Cardiac muscle cell (in vitro differentiated cells and primary cell): ENCODE measurements at regions not wholly inside any gene's neighbourhood (a gene's known extent, or its start where the extent isn't known, plus 50 kb on each side); places are given as distances from the start of the nearest gene placed in this dataset.

ENCODE experiments used
- DNase-seq, 2 donors: peaks; one replicate each; pipeline versions ENCODE4 v3.0.0 to v3.0.0-alpha.2; 2010 to 2017; ENCODE audit warnings: low read depth in 1 of 2, low spot score in 1 of 2
- H3K27ac ChIP-seq: fragments of 200-600 bp; sonication (generic); 2 replicates; pipeline ENCODE4 v1.5.1; 2016
- H3K27me3 ChIP-seq: fragments of 200-600 bp; sonication (generic); 2 replicates; pipeline ENCODE4 v1.6.0; 2016; ENCODE audit warnings: control low read depth
- H3K36me3 ChIP-seq: fragments of 200-600 bp; sonication (generic); 2 replicates; pipeline ENCODE4 v1.5.1; 2016; ENCODE audit warnings: control low read depth
- H3K4me1 ChIP-seq: fragments of 200-600 bp; sonication (generic); 2 replicates; pipeline ENCODE4 v1.8.1; 2017; ENCODE audit warnings: low read depth, mild to moderate bottlenecking, mixed run types
- H3K4me3 ChIP-seq: fragments of 200-600 bp; sonication (generic); 2 replicates; pipeline ENCODE4 v1.5.1; 2016; ENCODE audit warnings: mild to moderate bottlenecking
- H3K9me3 ChIP-seq: fragments of 200-600 bp; sonication (generic); 2 replicates; pipeline ENCODE4 v1.5.1; 2017; ENCODE audit warnings: low read depth, mild to moderate bottlenecking, control low read depth
- TF ChIP-seq, protein P1 (sequence below): IDR thresholded peaks from 2 replicates; pipeline ENCODE4 v1.5.1; 2012; ENCODE audit warnings: low read depth, mild to moderate bottlenecking, low read length

DNA sequence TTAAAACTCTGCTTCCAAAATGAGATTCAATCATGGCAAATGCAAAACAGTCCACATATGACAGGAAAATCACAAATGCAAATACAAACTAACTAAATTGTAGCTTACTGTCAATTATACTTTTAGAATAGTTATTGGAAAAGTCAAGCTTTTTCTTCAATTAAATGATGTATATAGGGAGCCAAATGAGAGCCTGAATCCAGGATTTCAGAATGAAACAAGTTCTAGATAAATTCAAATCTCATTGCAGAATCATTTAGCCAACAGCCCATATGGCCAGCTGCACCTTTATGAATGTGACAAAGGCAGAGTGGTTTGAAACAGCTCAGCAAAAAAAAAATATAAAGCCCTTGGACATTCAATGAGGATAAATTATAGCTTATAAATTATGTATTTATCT lies 82.2 kb upstream of the SCIN start:
- H3K36me3 ChIP-seq, result no peaks in the 10 kb centered on the region
- no peaks in the 10 kb centered on the region for H3K27me3 ChIP-seq
- TF ChIP-seq, protein P1, sequence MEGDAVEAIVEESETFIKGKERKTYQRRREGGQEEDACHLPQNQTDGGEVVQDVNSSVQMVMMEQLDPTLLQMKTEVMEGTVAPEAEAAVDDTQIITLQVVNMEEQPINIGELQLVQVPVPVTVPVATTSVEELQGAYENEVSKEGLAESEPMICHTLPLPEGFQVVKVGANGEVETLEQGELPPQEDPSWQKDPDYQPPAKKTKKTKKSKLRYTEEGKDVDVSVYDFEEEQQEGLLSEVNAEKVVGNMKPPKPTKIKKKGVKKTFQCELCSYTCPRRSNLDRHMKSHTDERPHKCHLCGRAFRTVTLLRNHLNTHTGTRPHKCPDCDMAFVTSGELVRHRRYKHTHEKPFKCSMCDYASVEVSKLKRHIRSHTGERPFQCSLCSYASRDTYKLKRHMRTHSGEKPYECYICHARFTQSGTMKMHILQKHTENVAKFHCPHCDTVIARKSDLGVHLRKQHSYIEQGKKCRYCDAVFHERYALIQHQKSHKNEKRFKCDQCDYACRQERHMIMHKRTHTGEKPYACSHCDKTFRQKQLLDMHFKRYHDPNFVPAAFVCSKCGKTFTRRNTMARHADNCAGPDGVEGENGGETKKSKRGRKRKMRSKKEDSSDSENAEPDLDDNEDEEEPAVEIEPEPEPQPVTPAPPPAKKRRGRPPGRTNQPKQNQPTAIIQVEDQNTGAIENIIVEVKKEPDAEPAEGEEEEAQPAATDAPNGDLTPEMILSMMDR, result no peak
- H3K27ac ChIP-seq, result no peak overlapping the region
- no peaks in the 10 kb centered on the region for H3K4me1 ChIP-seq
- DNase-seq, result no peak
- H3K4me3 ChIP-seq, result no peak overlapping the region
- H3K9me3 ChIP-seq, result no peaks in the 10 kb centered on the region

DNA sequence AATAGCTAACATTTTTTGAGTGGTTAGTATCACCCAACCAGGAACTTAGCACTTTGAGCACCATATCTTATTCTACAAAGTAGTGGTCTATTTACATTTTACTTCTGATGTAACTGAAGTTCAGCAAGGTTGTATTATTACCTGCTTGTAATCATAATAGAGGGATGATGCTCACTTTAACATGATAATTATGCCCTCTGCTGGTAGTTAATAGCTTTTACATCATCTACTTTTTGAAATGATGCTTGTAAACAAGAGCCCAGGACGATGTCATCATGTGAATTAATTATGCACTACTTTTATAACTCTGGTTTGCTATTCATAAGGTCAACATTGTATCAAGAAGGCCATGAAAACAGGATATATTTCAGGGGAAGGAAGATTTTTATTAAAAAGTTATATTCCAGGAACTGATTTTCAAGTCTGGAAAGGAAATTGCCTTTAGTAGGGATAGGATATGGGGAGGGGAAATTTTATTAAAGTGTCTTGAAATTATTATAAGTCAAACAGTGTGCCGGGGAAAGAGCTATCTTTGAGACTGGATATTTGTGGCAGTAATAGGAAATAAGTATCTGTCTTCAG lies 80.3 kb upstream of the SCIN start:
- H3K27me3 ChIP-seq, result no peaks in the 10 kb centered on the region
- no peaks in the 10 kb centered on the region for H3K9me3 ChIP-seq
- TF ChIP-seq, protein P1, result peak; percentile 51
- H3K4me1 ChIP-seq, result no peaks in the 10 kb centered on the region
- H3K27ac ChIP-seq, result no peak overlapping the region
- H3K36me3 ChIP-seq, result no peaks in the 10 kb centered on the region
- DNase-seq, result peak; percentile 33 to 55
- no peak overlapping the region for H3K4me3 ChIP-seq

DNA sequence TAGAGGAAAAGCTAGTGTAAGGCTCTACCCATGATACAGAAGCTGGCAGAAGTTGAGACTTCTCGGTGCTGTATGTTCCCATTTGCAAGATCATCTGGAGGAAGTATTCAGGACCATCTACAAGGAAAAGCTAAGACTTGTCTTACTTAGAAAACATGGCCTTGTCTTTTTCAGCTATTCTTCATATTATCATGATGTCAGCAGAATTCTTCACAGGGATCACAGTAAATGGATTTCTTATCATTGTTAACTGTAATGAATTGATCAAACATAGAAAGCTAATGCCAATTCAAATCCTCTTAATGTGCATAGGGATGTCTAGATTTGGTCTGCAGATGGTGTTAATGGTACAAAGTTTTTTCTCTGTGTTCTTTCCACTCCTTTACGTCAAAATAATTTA lies 79.6 kb upstream of the SCIN start:
- Histone ChIP-seq H3K4me3 (no peak overlapping the region), H3K27ac (no peak overlapping the region), H3K4me1 (no peaks in the 10 kb centered on the region), H3K36me3 (no peaks in the 10 kb centered on the region), H3K9me3 (no peaks in the 10 kb centered on the region), H3K27me3 (no peaks in the 10 kb centered on the region)
- DNase-seq, result no peak
- TF ChIP-seq, protein P1, result no peak

DNA sequence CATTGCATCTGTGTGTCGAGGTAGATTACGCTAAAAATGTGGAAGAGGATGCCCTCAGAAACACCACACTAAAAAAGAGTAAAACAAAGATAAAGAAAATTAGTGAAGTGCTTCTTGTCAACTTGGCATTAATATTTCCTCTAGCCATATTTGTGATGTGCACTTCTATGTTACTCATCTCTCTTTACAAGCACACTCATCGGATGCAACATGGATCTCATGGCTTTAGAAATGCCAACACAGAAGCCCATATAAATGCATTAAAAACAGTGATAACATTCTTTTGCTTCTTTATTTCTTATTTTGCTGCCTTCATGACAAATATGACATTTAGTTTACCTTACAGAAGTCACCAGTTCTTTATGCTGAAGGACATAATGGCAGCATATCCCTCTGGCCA lies 79.0 kb upstream of the SCIN start:
- Histone ChIP-seq H3K27ac (no peak overlapping the region), H3K9me3 (no peaks in the 10 kb centered on the region), H3K36me3 (no peaks in the 10 kb centered on the region), H3K4me3 (no peak overlapping the region), H3K4me1 (no peaks in the 10 kb centered on the region), H3K27me3 (no peaks in the 10 kb centered on the region)
- DNase-seq, result no peak
- TF ChIP-seq, protein P1, result no peak

DNA sequence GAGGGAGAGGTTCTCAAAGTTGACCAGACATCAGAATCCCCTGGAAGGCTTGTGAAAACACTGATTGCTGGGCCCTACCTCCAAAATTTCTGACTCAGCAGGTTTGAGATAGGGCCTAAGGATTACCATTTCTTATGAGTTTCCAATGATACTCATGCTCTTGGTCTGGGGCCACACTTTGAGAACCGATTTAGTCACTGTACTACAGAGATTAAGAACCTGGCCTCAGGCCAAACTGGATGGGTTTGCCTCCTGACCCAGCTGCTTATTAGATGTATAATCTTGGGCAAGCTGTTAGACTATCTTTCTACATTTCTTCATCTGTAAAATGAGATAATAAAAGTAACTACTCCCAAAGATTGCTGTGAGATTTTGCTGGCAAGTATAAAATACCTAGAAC lies 77.1 kb upstream of the SCIN start:
- peak in 1 of 2 donors; percentile 45 for DNase-seq
- TF ChIP-seq, protein P1, result no peak
- H3K36me3 ChIP-seq, result no peaks in the 10 kb centered on the region

More for the DNA sequence above, 77.1 kb upstream of the SCIN start:
- H3K9me3 ChIP-seq, result no peaks in the 10 kb centered on the region
- H3K4me1 ChIP-seq, result no peaks in the 10 kb centered on the region
- H3K27ac ChIP-seq, result no peak overlapping the region
- H3K4me3 ChIP-seq, result no peak overlapping the region
- H3K27me3 ChIP-seq, result no peaks in the 10 kb centered on the region
